Activated CD4-positive, alpha-beta T cell treated with anti-CD3 and anti-CD28 coated beads, Interleukin-2, Interleukin-4, amounts not matched to agents 100 ng/mL and 50 ng/mL, durations not matched to agents 16 hours and 8 hours (primary cell): ENCODE measurements at regions not wholly inside any gene's neighbourhood (a gene's known extent, or its start where the extent isn't known, plus 50 kb on each side); places are given as distances from the start of the nearest gene placed in this dataset.
"Not testable (repeated sequence)": the region's sequence is repeated elsewhere in the genome, so short reads cannot be mapped to it uniquely, and the experiment has no call there.

Experiments
- DNase-seq: peaks from one replicate; pipeline ENCODE4 v3.0.0-alpha.2; 2020; ENCODE audit warnings: low spot score

GRCh38 chr4:157781361-157781760 lies 391.5 kb downstream of the GASK1B start:
- DNase-seq, result no peak

GRCh38 chr4:157779081-157779480 lies 393.7 kb downstream of the GASK1B start:
- no peak for DNase-seq

GRCh38 chr4:157776930-157777528 lies 395.8 kb downstream of the GASK1B start:
- no peak for DNase-seq

GRCh38 chr4:157775971-157776370 lies 396.9 kb downstream of the GASK1B start:
- DNase-seq, result no peak

GRCh38 chr4:157772907-157773306 lies 399.9 kb downstream of the GASK1B start:
- no peak for DNase-seq

GRCh38 chr4:157768419-157768818 lies 404.4 kb downstream of the GASK1B start:
- no peak for DNase-seq

- no peak for DNase-seq
Measured at GRCh38 chr4:157763490-157763889, 409.3 kb downstream of the GASK1B start.

GRCh38 chr4:157754410-157754809 lies 418.4 kb downstream of the GASK1B start:
- no peak for DNase-seq

- DNase-seq, result no peak
Measured at GRCh38 chr4:157751631-157752030, 421.2 kb downstream of the GASK1B start.

GRCh38 chr4:157741642-157742041 lies 431.2 kb downstream of the GASK1B start:
- DNase-seq, result no peak

GRCh38 chr4:157739242-157739641 lies 433.6 kb downstream of the GASK1B start:
- DNase-seq, result no peak

- no peak for DNase-seq
Measured at GRCh38 chr4:157728215-157728614, 444.6 kb downstream of the GASK1B start.

- no peak for DNase-seq
Measured at GRCh38 chr4:157727163-157727562, 445.7 kb downstream of the GASK1B start.

- DNase-seq, result no peak
Measured at GRCh38 chr4:157722146-157722545, 450.7 kb downstream of the GASK1B start.

GRCh38 chr4:157713342-157713741 lies 459.5 kb downstream of the GASK1B start:
- DNase-seq, result no peak

- no peak for DNase-seq
Measured at GRCh38 chr4:157706155-157706554, 466.7 kb downstream of the GASK1B start.

- DNase-seq, result no peak
Measured at GRCh38 chr4:157702831-157703230, 470.0 kb downstream of the GASK1B start.

- no peak for DNase-seq
Measured at GRCh38 chr4:157701695-157701994, 471.2 kb downstream of the GASK1B start.

GRCh38 chr4:157700898-157701694 lies 471.7 kb downstream of the GASK1B start:
- DNase-seq, result no peak

- no peak for DNase-seq
Measured at GRCh38 chr4:157689476-157689875, 468.9 kb downstream of the GRIA2 start.

- no peak for DNase-seq
Measured at GRCh38 chr4:157687971-157688370, 467.4 kb downstream of the GRIA2 start.

- not testable (repeated sequence) for DNase-seq
Measured at GRCh38 chr4:157679326-157679725, 458.8 kb downstream of the GRIA2 start.

GRCh38 chr4:157678478-157678877 lies 457.9 kb downstream of the GRIA2 start:
- DNase-seq, result no peak

- no peak for DNase-seq
Measured at GRCh38 chr4:157674699-157675098, 454.2 kb downstream of the GRIA2 start.
